ENCODE measurements at regions not wholly inside any gene's neighbourhood (a gene's known extent, or its start where the extent isn't known, plus 50 kb on each side); places are given as distances from the start of the nearest gene placed in this dataset.

DNA sequence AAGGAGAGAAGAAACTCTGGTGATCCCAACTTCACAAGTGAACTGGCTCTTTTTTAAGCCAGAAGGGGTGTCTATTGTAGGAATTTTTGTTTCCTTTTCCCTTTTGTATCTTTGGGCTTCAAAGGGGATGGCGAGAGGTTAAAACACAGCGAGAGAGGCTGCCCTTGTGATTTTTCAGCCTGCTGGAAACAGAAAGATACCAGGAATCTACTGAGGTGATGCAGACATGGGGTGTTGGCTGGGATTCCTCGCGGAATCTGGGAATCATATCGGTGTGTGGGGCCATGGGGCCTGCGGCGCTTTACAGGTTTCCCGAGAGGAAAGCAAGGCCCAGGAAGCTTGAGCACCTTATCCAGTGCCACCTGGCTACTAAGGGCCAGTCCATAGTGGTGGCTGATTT, 99.4 kb upstream of the STX18 start:
- TF ChIP-seq, protein P1, sequence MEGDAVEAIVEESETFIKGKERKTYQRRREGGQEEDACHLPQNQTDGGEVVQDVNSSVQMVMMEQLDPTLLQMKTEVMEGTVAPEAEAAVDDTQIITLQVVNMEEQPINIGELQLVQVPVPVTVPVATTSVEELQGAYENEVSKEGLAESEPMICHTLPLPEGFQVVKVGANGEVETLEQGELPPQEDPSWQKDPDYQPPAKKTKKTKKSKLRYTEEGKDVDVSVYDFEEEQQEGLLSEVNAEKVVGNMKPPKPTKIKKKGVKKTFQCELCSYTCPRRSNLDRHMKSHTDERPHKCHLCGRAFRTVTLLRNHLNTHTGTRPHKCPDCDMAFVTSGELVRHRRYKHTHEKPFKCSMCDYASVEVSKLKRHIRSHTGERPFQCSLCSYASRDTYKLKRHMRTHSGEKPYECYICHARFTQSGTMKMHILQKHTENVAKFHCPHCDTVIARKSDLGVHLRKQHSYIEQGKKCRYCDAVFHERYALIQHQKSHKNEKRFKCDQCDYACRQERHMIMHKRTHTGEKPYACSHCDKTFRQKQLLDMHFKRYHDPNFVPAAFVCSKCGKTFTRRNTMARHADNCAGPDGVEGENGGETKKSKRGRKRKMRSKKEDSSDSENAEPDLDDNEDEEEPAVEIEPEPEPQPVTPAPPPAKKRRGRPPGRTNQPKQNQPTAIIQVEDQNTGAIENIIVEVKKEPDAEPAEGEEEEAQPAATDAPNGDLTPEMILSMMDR (conservative IDR thresholded peaks at IDR 0.05): no peak
- TF ChIP-seq EZH2 (IDR thresholded peaks at IDR 0.05; ENCODE audit: low read depth): no peak

All from PC-9 (cell line).